NCI-H1930 (cell line): ENCODE measurements at regions not wholly inside any gene's neighbourhood (a gene's known extent, or its start where the extent isn't known, plus 50 kb on each side); places are given as distances from the start of the nearest gene placed in this dataset.
"Not testable (repeated sequence)": the region's sequence is repeated elsewhere in the genome, so short reads cannot be mapped to it uniquely, and the experiment has no call there.

Experiments used
- DNase-seq, 2 experiments: peaks; one replicate each; lab custom pipeline; 2025; lab: John Stamatoyannopoulos, UW

DNA sequence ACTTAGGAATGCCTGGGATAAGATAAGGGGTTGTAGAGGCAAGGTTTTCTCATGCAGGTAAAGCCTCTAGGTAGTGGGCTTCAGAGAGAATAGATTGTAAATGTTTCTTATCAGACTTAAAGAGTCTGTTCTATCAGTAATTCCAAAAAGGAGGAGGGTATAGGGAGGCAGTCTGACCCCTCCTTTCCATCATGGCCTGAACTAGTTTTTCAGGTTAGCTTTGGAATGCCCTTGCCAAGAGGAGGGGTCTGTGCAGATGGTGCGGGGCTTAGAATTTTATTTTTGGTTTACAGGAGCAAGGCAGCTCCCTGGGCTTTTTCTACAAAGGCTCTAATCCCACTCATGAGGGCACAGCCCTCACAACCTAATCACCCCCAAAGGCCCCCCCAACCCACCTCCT, 135.0 kb downstream of the B3GNT2 start:
- DNase-seq, result no peak

DNA sequence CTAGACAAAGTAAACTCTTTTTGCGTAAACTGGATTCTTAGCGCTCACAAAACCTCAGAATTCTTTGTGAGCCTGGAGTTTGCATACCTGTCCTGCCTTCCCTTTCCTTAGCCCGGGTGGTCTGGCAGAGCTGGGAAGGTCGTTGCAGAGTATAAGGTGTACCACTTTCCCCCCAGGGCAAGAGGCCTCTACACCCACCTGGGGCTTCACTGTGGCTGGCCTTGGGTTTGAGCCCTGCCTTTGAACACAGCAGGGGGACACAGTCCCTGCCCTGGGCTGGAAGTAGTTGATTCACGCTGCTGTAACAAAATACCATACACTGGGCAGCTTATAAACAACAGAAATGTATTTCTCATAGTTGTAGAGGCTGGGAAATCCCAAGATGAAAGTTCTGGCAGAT, 133.9 kb downstream of the B3GNT2 start:
- DNase-seq, result no peak

DNA sequence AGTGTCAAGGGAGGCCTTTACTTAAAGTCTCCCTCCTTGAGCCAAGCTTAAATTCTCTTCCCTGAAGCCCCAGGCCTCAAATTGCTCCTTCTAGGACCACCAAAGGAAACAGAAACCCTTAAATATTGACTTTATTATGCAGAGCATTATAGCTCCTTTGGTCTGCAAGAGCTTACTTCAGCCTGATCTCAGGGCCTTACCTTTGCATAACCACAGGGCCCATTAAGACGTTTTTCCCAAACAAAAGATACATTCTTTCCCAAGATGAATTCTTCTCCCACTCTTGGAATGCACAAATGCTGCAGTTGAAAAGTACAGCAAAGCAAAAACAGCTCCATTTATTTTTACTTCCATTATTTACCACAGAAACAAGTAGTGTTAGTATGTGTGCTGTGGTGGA, 130.8 kb downstream of the B3GNT2 start:
- DNase-seq, result no peak

DNA sequence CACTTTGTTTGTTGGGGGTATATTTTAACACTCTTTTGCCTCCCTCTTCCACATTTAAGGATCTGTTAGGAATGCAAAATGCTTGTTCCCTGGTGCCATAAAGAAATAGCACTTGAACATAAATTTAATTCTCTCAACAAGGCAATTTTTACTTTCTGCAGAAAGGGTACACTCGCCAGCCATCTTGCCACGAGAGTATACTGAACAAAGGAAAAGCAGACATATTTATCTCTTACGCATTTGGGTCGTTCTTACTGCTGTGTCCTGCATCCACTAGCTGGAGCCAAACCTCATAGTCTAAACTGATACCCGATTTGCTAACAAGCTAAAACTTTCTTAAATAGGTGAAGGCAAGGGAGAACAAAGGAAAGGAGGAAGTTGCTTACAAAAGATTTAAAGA, 129.5 kb downstream of the B3GNT2 start:
- no peak for DNase-seq

DNA sequence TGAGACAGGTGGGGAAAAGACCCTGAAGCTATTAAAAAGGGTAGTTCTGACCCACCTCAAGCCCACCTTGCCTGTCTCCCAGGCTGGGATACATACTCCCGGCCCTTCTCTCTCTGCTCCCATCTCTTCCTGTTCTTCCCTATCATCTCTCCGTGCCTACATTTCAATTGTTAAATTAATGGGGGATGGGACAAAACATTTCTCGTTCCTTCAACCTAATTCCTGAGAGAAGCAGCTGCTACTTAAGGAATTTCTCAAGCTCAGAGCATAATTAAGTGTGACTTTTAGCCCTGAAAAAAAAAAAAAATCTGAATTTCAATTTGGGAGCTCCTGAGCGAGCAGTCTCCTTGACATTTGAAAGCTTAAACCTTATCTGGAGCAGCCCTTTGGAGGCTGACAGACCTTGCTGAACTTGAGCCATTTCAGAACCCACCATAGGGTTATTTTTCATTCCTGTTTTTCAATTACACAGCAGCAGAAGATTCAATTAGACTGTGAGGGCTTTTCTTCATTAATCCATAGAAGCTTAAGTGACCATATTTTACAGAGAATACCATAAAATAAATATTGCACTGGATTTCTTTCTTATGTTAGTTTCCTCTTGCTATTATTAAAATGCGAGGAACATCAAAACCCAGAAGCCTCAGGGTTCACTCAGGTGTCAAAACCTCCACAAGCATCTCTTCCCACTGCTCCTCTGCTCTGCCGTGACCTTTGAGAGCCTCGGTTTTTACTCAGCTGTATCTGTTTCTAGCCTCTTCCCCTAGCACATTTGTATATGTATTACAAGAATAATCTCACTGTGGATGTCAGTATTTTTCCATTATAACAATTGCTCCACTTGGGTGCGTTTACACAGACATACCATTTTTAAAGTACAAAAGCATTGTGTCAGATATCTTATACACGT, 125.7 kb downstream of the B3GNT2 start:
- no peak for DNase-seq

DNA sequence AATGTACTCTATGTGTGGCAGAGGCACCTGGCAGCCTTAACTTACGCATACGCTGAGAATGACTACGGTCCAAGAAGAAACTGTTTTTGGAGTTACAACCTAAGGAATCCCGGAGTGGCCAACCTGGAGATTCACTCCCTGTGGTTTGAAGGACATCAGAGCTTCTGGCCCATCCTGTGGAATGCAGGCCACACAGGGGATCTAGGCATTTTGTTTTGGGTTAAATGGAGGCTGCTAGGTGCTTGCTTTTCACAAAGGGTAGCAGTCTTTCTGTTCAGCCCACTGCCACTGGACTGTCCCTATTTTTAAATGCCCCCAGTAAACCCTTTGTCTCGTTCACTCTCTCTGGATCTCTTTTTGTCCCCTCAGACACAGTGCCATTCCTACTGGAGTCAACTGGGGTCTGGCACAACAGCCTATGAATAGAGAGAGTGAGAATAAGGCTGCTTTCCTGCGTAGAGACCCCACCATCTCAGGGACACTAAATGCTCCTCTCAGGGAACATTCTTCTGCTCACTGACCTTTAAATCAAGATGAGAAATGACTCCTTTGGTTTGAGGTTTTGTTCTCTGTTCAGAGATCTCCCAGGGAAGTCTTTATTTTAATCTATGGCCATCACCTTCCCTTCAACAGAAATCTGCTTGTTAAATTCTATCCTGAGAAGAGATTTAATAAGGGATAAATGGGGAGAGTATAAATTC, 124.9 kb downstream of the B3GNT2 start:
- DNase-seq, result no peak

DNA sequence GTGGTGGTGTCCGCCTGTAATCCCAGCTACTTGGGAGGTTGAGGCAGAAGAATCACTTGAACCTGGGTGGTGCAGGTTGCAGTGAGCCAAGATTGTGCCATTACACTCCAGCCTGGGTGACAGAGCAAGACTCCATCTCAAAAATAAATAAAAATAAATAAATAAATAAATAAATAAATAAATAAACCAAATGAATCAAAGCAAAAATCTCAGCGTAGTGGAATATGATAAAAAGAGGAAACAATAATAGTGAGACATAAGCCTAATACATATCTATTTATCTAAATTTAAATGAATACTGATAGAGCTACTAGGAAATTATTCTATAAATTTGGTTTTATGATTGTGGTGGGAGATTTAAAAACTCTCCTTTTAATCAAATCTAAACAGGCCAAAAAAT, 124.2 kb downstream of the B3GNT2 start:
- not testable (repeated sequence) for DNase-seq

DNA sequence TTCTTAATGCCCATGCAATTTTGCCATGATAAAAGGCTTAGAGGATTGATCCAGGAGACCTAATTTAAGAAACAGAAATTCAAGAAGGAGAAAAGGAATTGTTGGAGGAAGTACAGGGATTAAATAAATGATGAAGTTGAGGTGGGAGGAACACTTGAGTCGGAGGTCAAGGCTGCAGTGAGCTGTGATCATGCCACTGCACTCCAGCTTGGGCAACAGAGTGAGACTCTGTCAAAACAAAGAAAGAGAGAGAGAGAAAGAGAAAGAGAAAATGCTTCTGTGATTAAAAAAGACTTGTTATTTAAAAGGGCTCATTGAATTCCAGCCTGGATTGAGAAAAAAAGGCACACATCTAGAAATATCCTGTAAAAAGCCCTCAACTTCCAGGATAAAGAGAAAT, 123.2 kb downstream of the B3GNT2 start:
- no peak for DNase-seq

DNA sequence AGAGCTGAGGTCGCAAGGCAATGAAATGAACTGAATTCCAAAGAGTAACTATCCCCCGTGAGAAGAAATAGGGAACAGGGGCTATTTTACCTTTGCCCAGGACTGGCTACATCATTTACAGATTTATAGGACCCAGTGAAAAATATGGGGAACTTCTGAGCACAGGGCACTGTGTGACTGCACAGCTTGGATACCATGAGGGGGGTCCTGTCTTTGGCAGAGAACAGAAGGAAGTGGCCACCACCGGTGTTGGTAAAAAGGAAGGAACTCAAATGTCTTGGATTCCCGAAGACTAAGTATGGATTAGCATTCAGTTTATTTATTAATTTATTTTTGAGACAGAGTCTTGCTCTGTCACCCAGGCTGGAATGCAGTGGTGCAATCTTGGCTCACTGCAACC, 119.6 kb downstream of the B3GNT2 start:
- no peak for DNase-seq

DNA sequence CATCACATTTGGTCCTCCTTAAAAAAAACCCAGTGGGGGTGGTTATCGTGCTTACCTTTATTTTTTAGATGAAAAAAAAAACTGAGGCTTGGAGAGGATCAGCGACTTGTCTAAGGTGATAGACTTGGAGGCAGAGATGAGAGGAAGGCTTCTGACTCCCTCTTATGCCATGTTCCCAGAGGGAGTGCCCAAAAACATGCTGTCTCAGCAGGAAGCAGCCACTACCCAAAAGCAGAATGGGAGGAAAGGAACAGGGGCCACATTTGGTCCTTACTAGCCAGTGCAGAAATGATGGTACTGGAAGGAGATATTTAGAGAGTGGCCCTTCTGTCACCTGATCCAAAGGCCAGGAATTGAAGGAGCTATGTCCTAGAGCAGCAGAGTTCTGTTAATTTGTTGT, 118.4 kb downstream of the B3GNT2 start:
- DNase-seq, result no peak

DNA sequence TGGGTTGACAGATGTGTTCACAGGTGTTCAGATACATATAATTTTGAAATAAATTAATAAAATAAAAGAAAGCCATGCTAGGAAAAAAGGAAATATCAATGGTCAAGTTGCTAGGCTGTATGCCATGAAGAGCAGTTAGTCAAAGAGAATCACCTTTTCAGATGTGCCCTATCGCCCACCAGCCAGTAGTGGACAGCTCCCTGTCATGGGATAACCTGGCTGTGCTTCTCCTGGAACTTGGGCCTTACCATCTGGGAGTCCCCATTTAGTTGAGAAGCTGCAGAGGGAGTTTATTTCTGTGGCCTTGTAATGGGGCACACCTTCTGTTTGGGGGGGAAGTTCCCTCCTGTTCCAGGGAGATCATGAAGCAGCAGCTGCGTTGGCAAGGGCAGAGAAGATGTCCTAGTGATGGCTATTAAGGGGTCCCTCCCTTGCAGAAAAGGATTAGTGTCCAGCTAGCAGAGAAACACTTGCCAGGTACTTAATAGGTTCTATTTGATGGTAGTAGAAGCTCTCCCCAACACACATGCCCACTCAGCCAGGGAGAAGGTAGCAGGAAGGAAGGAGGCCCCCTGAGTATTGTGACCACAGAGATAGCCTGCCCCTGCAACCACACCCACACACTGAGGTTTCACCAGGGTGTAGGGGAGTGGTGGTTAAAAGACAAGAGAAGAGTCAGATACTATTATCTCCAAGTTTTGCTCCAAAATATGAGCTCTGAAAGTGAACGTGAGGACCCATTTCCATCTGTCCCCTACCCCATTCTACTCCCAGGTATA, 117.7 kb downstream of the B3GNT2 start:
- DNase-seq, result no peak

DNA sequence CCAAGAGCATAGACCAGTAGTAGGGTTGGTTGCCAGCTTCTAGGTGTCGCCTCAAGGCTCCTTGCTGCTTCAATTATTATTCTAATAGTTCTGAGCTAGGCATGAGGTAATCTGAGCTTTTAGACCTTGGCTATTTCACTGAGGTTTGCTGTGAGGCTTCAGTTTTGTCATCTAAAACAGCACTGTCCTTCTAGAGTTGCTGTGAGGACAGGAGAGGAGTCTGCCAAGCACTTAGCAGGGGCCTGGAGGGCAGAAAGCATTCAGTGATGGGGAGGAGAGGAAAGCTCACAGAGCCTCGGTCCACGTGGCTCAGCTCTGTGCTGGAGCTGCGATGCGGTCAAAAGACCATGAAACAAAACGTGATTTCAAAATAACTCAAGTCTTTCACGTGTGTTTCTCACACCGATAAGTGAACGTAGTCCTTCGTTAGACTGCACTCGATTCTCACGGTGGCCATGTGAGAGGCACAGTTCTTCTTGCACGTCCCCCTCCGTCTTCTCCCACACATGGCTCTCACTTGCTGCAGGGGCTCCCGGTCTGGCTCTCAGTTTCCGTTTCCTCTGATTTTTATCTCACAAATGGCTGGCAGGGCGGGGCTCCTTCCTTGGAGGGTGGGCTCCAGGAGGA, 113.7 kb downstream of the B3GNT2 start:
- DNase-seq, result no peak

DNA sequence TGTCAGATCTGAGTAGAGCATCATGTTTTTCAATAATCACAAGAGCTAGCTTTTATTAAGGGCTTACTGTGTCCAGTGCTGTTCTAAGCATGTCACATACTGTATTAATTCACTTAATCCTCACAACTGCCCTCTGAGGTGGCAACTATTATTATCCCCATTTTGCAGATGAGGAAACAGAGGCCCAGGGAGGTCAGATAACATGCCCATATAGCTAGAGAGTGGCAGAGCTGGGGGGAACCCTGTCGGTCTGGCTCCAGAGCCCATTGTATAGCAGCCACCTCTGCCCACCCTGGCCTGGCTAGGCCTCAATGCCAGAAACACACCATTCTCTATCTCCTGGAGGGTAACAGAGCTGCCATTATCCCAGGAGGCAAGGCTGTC, 113.2 kb downstream of the B3GNT2 start:
- no peak for DNase-seq

DNA sequence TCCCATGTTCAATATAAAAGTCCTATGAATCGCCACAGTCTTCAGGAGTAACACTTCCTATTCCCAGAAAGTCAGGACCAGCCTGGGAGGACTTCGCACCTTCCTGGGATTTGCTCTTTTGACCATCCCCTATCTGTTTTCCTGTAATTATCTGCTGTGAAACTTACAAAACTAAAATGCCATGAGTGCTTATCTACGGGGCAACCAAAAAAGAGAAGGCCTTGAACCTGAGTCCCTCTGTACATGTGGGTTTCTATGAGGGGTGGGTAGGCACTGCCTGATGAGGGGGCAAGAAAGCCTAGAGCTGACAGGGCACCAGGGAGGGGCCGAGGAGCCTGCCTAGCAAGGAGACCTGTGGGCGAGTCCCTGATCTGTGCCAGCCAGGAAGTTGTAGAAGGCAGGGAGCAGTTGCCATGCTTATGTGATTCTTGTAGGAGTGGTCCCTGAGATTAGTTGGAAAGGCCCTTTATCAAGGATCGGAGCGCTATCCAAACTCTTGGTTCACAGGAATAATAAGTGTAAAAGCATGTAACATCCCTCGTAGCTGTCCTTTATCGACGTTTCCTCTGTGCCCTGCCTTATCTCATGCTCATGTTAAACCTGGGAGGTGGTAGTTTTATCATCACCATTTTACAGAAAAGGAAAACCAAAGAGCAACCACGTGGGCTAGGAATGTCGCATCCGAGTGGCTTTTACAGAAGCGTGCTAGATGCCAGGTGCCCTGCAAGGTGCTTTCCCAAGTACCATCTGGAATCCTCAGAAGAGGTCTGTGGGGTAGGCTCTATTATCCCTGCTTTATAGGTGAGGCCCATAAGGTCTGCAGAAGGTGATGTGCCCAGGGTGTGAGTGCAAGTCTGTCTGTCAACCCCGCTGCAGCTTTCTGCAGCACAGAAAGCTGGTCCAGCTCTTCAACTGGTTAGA, 111.8 kb downstream of the B3GNT2 start:
- no peak for DNase-seq

DNA sequence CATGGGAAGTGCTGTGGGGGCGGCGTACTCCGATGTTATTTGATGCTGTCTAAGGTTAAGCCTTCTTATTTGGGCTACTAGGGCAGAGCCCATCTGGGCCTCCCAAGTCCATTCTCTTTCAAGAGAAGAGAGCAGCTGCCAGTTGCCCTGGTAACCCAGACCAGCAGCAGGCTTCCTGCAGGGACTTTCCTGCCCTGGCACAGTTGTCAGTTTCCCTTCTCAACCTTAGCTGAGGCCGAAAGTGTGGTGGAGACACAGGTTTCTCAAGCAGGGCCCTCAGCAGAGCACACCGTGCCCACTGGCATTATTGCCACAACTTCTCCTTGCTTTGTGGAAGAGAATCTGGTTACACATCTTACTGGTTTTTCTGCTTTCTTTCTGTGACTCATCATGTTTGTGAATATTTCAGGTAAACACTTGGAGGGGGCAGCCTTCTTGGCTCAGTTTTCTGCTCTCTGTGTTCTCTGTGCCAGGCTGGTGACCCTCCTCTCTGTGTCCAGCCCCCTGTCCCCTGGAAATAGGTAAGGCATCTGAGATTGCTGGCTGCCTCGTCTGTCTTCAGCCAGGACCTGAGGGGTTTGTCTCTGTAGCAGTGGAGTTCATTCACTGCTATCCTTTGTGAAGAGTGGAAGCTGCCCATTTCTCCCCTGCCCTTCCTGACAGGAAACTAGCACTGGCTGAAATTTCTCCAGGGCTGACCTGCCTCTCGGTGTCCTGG, 111.0 kb downstream of the B3GNT2 start:
- no peak for DNase-seq

DNA sequence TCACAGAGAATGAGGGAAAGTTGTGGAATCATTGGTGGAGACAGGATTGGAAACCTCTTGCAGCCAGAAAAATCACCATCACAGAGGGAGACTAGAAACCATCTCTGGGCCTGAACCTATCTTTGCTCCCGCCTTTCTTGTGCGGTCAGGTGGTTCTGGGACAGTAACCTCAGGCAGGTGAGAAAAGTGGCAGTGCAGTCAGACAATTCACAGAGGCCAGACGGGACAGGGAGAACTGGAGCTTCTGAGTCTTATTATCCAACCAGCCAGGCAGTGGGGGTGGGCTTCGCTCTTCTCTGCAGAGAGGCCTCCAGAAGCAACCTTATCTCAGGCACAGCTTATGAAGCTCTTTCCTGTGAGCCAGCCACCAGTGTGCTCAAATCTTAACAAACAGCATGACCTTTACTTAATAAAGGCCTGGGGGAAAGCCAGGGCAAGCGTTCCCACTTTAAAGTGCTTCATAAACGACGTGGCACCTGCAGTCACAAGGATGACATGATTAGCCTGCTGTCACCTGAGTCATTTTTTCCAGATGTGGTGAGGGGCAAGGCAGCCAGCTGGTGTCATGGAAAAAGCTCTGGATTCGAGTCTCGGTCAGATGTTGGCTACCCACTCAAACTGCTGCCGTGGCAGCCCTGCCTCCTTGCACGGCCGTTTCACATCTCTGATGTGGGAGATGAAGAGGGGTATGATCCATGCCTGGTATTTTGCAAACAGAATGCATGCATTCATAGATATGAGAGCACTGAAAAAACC, 109.7 kb downstream of the B3GNT2 start:
- no peak for DNase-seq

DNA sequence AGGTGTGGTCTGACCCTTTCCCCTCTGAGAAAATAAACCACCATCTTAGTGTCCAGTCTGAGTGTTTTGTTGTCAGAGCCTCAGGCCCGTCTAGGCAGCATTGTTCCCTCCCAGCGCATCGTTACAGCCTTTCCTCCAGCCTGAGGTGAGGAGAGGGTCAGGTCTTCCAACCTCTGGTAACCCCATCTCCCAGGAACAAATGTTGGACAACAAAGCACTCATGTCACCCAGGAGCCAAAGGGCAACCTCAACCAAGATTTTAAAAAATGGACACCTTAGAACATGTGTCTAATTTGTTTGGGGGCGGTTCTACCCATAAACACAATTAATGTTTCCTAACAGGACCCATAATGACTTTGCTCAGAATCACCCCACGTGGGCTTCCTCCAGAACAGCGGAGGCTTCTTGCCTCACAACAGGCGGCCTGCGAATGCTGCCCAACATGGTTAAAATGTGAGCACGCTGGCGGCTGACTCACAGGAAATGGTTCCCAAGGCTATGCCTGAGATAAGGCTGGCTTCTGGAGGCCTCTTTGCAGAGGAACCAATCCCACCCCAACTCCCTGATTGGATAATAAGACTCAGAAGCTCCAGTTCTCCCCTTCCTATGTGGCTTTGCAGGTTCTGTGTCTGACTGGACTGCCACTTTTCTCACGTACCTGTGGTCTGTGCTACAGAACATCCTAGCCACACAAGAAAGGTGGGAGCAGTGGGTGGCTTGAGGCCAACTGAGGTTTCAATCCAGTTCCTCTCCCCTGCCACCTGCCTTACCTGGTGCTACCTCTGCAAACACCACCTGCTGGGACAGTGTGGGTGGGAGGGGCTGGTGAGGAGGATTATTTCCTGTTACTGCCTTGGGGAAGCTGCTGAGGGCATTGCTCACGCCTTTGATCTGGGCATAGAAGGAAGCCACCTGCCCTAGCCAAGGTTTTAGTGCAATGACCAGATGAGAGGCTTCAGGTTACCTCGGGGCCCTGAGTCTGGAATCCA, 108.8 kb downstream of the B3GNT2 start:
- no peak for DNase-seq

DNA sequence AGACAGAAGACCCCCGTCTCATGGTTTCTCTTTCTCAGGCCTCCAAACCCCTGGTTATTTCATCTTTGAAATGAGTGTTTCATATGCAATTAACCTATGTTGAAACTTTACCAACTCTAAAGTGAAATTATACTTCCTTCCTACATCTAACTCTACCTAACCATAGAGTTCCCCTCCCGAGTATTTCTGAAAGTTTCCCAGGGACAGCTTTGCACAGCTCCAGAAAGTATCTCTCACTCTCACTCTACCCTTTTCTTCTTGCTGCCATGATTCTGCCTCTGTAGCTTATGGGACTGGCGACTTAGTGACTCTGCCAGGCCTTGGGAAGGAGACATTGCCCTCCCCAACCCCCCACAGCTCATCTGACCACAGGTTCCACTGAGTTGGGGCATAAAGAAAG, 107.9 kb downstream of the B3GNT2 start:
- DNase-seq, result no peak
